Stimulated activated CD4-positive, alpha-beta T cell treated with anti-CD3 and anti-CD28 coated beads, Interleukin-4, amount 100 ng/mL, for 1 hour (primary cell): ENCODE measurements at regions not wholly inside any gene's neighbourhood (a gene's known extent, or its start where the extent isn't known, plus 50 kb on each side); places are given as distances from the start of the nearest gene placed in this dataset.
"Not testable (repeated sequence)": the region's sequence is repeated elsewhere in the genome, so short reads cannot be mapped to it uniquely, and the experiment has no call there.

Source experiments
- DNase-seq: peaks from one replicate; pipeline ENCODE4 v3.0.0-alpha.2; 2020

- DNase-seq, result no peak
These were observed 299.7 kb downstream of the DLEU7 start for GRCh38 chr13:50543782-50544181.

- DNase-seq, result no peak
These were observed 299.3 kb downstream of the DLEU7 start for GRCh38 chr13:50544211-50544610.

DNA sequence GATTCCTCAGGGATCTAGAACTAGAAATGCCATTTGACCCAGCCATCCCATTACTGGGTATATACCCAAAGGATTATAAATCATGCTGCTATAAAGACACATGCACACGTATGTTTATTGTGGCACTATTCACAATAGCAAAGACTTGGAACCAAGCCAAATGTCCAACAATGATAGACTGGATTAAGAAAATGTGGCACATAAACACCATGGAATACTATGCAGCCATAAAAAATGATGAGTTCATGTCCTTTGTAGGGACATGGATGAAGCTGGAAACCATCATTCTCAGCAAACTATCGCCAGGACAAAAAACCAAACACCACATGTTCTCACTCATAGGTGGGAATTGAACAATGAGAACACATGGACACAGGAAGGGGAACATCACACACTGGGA, 296.3 kb downstream of the DLEU7 start:
- DNase-seq, result not testable (repeated sequence)

DNA sequence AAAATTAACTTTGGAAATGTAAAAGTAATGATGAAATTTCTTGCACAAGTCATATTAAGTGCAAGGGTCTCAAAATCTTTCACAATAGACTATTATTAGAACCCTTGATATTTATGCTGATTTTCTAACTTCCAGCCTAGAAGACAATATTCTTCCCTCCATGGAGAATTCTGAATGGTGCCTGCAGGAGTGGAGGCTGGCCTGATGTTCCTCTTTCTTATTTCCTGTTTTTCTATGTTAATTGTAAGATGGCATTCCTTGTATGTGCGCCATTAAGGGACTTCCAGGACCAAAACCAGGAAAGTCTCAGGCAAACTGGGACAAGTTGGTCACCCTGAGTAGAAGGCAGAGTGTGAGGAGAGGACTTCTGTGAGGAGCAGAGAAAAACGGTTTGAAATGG, 294.9 kb downstream of the DLEU7 start:
- no peak for DNase-seq

GRCh38 chr13:50549221-50549942, 294.1 kb downstream of the DLEU7 start:
- DNase-seq, result no peak

- DNase-seq, result no peak
These were observed 293.3 kb downstream of the DLEU7 start for GRCh38 chr13:50550151-50550550.

DNA sequence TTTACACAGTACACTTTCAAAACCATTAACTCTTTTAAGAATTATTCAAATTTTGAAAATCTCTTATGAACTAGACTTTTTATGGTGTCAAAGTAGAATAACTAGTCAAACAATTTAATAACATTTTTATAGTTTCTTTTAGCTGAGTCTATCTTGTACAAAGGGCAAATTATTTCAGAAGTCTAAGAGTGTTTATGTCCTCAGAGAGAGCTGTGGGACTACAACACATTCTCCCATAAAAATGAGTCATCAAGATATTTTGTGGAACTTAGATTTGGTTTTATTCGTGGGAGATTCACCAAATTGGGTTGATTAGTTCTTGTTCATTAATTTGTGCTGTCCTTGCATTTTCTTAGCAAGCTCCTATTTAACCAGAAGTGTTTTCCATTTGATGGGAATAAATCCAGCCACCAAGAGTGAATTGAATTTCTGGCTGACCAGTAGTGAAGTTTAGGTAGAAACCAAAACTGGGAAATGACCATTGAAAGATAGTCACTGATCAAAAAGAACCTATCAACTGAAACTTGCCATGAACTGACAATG, 291.0 kb downstream of the DLEU7 start:
- no peak for DNase-seq

GRCh38 chr13:50561739-50562138, 281.8 kb downstream of the DLEU7 start:
- DNase-seq, result no peak

DNA sequence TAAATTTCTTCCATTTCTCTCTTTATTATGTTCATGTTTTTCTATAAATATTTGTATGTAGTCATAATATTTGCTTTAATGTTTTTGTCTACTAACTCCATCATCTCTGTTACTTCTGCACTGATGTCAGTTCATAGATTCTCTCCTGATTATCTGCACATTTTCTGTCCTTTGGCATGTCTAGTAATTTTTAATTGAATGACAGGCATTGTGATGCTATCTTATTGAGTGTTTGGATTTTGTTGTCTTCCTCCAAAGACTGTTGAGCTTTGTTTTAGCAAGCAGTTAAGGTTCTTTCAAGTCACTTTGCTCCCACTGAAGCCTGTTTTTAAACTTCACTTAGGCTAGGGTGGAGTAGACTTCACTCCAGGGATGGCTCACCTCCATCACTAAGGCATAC, 276.8 kb downstream of the DLEU7 start:
- DNase-seq, result no peak

- DNase-seq, result no peak
These were observed 271.4 kb downstream of the DLEU7 start for GRCh38 chr13:50572129-50572528.

DNA sequence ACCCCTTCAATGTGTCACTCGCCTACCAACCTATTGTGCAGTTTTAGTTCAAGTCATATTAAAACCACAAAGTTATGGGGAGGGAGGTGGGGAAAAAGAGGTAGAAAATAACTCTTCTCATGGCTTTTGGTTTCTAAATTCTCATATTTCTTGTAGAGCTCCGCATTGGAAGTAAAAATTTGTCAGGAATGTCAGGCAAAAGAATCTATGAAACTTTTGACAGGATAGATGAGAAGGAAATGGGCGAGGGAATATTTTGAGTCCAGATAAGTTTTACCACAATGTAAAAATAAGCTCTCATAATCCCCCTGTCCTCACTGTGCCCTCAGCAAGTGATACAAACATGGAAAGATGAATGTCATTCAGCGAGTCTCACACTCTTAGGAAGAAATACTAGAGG, 270.4 kb downstream of the DLEU7 start:
- no peak for DNase-seq

DNA sequence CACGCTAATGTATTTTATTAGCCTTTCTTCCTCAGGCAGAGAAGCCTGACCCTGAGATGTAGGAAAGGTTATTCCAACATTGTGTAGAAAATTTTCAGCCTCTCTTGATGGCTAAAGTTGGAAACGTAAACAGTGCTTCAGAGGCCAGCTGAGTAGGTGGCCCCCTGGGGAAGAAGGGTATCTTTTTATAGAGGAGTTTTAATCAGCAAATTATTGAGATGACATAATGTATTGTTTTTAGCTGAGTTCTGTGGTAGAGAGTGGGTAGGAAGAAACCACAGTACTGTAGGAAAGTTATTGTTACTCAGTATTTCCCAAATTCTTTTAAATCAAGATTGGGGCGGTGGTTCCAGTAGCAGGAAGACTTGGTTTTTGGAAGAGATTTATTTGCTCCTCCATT, 268.8 kb downstream of the DLEU7 start:
- no peak for DNase-seq

DNA sequence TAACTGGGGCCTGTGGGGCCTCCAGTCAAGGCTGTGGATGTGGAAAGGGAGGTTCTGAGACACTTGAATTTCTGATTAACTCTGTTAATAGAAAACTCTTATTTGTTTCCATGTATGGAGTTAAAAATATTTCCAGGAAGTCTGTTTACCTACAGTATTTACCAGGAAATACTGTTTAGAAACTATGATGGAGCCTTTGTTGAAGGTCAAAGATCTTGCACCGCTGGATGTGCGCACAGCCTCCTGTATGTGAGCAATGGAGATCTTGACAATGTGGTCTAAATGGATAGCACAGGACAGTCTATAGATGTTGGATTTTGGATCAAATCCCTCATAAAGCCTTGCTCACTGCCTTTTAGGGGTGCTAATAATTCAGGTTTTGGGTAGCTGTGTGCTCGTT, 268.4 kb downstream of the DLEU7 start:
- no peak for DNase-seq

DNA sequence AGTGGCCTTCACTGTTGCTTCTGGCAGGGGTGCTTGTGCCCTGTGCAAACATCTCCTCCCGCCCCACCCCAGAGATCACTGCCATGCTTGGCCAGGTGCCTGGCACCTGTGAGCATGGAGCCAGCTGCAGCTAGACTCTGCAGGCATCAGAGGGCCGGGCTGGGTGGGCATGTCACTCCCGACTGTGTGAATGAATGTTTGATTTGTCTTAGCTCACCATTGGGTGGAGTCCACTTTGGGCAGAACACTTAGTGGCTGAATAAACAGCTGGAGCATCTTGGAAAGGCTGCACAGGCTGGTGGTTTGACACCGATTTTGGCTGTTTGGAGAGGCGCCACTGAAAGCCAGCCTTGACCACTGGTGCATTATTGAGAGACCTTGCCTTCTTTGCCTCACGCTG, 267.3 kb downstream of the DLEU7 start:
- no peak for DNase-seq

DNA sequence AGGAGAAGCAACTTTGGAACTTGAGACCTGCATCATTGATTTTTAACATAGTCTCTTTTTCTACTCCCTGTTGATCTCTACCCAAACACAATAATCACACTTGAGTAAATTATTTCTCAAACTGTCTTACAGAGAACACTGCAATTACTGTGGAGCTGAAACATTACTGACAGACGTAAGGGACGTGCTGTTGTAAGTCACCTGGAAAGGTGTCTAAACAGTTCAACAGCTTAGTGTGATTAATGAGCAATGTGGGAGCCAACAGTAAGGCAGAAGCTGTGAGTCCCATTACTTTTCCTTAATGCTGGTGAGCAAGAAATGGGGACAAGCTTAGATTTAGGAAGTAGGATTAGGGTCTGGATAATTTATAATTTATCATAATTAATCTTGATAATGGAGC, 265.7 kb downstream of the DLEU7 start:
- DNase-seq, result no peak

GRCh38 chr13:50580684-50581305, 262.7 kb downstream of the DLEU7 start:
- no peak for DNase-seq

- no peak for DNase-seq
These were observed 261.8 kb downstream of the DLEU7 start for GRCh38 chr13:50581586-50582196.

- DNase-seq, result no peak
These were observed 258.5 kb downstream of the DLEU7 start for GRCh38 chr13:50584856-50585580.

DNA sequence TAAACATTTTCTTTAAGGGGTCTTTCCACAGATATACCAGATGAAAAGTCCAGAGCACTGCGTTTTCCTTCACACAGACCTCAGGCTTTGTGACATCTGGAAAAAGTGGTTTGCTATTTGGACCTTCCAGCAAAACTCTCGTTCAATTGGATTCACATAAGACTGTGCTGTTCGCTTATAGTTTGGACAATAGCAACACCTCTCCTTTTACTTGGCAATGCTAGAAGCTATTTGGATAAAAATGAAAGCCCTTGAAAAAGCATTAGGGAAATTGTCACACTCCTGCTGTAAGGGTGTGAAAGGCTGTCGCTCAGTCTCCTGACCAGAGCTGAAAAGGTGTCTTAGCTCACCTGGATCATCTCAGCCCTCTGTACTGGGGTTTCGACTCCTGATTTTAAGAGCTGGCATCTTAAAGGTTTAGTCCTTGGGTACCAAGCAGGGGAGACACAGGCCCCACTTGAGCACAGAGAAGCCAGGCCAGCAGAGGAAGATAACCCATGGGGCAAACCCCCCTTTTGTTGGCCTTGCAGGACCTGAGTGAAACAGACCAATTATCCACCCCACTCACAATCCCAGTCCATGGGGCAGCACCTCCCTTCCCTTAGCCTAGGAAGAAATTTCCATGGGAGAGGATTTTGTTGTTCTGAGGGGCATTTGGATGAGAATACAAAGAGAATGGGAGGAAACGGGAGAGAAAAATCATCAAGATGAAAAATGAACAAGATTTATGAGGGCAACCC, 257.6 kb downstream of the DLEU7 start:
- no peak for DNase-seq

DNA sequence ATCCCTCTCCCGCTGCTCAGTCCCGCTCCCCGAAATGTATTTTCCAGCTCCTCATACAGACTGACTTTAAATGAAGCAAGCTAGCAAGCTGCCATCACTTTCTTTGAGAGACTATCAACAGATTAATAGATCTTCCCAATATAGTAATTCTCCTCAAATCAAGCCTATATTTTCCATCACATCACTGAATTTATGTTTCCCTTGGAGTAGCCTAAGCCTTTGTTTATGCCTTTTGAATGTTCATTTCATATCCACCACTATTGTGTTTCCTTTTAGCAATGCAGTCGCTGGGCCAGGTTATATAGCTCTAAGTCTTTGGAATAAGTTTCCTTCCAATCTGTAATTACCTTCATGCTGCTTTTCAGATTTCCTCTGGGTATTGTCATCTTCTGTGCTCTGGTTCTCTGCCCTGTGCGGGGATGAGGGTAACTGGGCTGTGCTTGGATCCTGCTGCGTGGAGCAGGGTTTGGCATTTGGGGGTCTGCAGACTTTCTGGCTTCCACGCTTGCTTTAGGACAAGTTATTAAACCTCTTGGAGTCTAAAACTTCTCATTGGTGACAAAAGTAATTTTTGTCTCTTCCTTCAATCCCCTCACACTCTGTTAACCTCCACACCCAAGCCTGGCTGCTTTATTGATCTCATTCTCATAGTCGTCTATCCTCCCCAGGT, 256.9 kb downstream of the DLEU7 start:
- no peak for DNase-seq

DNA sequence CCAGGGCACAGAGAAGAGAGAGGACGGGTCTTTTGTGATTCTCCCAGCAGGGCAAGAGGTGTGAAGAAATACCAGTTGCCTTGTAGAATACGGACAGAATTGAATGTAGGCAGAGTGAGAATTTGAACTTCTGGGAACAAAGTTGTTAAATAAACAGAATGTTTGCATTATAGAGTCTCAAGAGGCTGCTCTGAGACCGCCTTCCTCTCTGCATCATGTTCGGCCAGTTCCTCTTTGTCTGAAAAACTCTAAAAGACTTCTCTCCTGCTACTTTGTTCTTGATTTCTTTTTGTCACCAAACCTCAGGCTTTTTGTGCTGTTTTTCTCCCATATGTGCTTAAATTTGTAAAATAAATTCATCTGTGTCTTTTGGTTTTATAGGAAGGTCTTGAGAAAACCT, 256.4 kb downstream of the DLEU7 start:
- no peak for DNase-seq
